ENCODE measurements at regions not wholly inside any gene's neighbourhood (a gene's known extent, or its start where the extent isn't known, plus 50 kb on each side); places are given as distances from the start of the nearest gene placed in this dataset.

DNA sequence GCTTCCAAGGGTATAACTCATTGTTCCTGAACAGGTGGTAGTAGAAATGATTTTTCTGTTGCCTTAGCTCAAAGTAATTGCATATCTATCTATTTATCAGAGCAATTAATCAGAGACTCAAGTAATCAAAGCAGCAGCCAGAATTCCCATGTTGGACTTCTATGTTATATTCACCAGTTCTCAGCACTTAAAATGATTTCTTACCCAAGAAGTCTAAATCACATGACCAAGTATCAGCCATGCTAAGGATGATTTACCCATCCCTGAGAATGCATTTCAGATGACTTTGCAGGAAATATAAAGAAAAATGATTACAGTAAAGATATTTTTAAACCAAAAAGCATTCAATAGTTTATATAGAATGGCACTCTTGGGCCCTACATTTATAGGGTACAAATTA, 352.2 kb downstream of the NUP35 start:
- Histone ChIP-seq H3K9me3 (replicated peaks; ENCODE audit: control insufficient read depth, insufficient read depth, low read depth, low read length) (no peaks in the 10 kb centered on the region), H3K9me1 (ENCODE audit: control insufficient read depth, insufficient read depth, low read length) (no peaks in the 10 kb centered on the region), H3K4me2 (ENCODE audit: insufficient read depth, low read length) (no peak overlapping the region), H3K27me3 (ENCODE audit: control insufficient read depth in 2 of 2, insufficient read depth in 2 of 2, low read length in 2 of 2) (no peaks in the 10 kb centered on the region), H3K79me2 (ENCODE audit: control insufficient read depth, insufficient read depth, low read length) (no peaks in the 10 kb centered on the region), H3K9ac (ENCODE audit: insufficient read depth in 1 of 2, low read depth in 2 of 2, low read length in 2 of 2) (no peak overlapping the region), H3K4me1 (replicated peaks in 1 of 2; ENCODE audit: control insufficient read depth in 2 of 2, insufficient read depth in 2 of 2, low read length in 2 of 2) (no peaks in the 10 kb centered on the region), H4K20me1 (replicated peaks; ENCODE audit: control insufficient read depth, insufficient read depth, low read length) (no peaks in the 10 kb centered on the region), H3K27ac (ENCODE audit: extremely low read depth, low read depth, low read length) (no peak overlapping the region), H3K36me3 (ENCODE audit: control insufficient read depth, insufficient read depth, low read length) (no peaks in the 10 kb centered on the region), H3K4me3 (no peak overlapping the region), H2AFZ (ENCODE audit: low read depth, low read length) (no peak overlapping the region)
- TF ChIP-seq ARID1B (IDR thresholded peaks at IDR 0.05): no peak
- TF ChIP-seq, protein P1, sequence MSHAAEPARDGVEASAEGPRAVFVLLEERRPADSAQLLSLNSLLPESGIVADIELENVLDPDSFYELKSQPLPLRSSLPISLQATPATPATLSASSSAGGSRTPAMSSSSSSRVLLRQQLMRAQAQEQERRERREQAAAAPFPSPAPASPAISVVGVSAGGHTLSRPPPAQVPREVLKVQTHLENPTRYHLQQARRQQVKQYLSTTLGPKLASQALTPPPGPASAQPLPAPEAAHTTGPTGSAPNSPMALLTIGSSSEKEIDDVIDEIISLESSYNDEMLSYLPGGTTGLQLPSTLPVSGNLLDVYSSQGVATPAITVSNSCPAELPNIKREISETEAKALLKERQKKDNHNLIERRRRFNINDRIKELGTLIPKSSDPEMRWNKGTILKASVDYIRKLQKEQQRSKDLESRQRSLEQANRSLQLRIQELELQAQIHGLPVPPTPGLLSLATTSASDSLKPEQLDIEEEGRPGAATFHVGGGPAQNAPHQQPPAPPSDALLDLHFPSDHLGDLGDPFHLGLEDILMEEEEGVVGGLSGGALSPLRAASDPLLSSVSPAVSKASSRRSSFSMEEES (CRISPR knock-in tag; IDR thresholded peaks at IDR 0.05): peak; percentile 60
- ATAC-seq (no peak), FAIRE-seq (no peak), DNase-seq (ENCODE audit: extremely low read depth in 1 of 4, low spot score in 3 of 4) (no peak)
- CTCF ChIA-PET (ENCODE audit: low intra/inter-chr PET ratio): no interaction called here
- in situ Hi-C loops (cut with MboI): no loop called here
- intact Hi-C loops (cut with micrococcal nuclease): no loop called here
- BruUV-seq (replicated peaks): no TSS peak
- POLR2A ChIA-PET: no interaction called here

DNA sequence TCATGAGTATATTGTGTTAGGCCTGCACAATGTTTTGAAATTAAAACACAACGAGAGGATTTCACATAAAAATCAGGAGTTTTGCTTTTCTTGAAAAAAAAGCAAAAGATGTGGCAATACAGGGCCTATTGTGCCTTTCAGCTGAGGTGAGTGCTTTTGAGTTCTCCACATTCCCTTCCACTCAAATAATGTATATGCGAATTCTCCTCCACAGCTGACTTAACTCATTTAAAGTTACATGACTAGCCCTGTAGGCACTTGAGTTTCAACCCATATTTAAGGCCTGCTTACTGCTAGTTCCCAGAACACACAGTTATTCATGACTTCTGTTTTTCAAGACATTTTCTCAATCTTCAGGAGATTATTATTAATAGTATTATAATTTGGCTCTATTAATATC, 353.1 kb downstream of the NUP35 start:
- ChIA-PET CTCF (ENCODE audit: low intra/inter-chr PET ratio) (no interaction called here), POLR2A (no interaction called here)
- Histone ChIP-seq H3K9ac (ENCODE audit: insufficient read depth in 1 of 2, low read depth in 2 of 2, low read length in 2 of 2) (no peak overlapping the region), H3K27me3 (ENCODE audit: control insufficient read depth in 2 of 2, insufficient read depth in 2 of 2, low read length in 2 of 2) (no peaks in the 10 kb centered on the region), H3K9me3 (replicated peaks; ENCODE audit: control insufficient read depth, insufficient read depth, low read depth, low read length) (no peaks in the 10 kb centered on the region), H3K79me2 (ENCODE audit: control insufficient read depth, insufficient read depth, low read length) (no peaks in the 10 kb centered on the region), H3K4me1 (replicated peaks in 1 of 2; ENCODE audit: control insufficient read depth in 2 of 2, insufficient read depth in 2 of 2, low read length in 2 of 2) (no peaks in the 10 kb centered on the region), H3K9me1 (ENCODE audit: control insufficient read depth, insufficient read depth, low read length) (no peaks in the 10 kb centered on the region), H3K4me3 (no peak overlapping the region), H3K27ac (ENCODE audit: extremely low read depth, low read depth, low read length) (no peak overlapping the region), H2AFZ (ENCODE audit: low read depth, low read length) (no peak overlapping the region), H4K20me1 (replicated peaks; ENCODE audit: control insufficient read depth, insufficient read depth, low read length) (no peaks in the 10 kb centered on the region), H3K4me2 (ENCODE audit: insufficient read depth, low read length) (no peak overlapping the region), H3K36me3 (ENCODE audit: control insufficient read depth, insufficient read depth, low read length) (no peaks in the 10 kb centered on the region)
- ATAC-seq (no peak), FAIRE-seq (no peak), DNase-seq (ENCODE audit: extremely low read depth in 1 of 4, low spot score in 3 of 4) (no peak)
- no TSS peak for BruUV-seq (replicated peaks)
- 0% methylated on average over 2 of the region's 2 CpGs for WGBS (ENCODE audit: insufficient coverage, low coverage, missing lambda C conversion rate)
- in situ Hi-C loops (cut with MboI) (no loop called here), intact Hi-C loops (cut with micrococcal nuclease) (no loop called here)
- TF ChIP-seq, protein P2, sequence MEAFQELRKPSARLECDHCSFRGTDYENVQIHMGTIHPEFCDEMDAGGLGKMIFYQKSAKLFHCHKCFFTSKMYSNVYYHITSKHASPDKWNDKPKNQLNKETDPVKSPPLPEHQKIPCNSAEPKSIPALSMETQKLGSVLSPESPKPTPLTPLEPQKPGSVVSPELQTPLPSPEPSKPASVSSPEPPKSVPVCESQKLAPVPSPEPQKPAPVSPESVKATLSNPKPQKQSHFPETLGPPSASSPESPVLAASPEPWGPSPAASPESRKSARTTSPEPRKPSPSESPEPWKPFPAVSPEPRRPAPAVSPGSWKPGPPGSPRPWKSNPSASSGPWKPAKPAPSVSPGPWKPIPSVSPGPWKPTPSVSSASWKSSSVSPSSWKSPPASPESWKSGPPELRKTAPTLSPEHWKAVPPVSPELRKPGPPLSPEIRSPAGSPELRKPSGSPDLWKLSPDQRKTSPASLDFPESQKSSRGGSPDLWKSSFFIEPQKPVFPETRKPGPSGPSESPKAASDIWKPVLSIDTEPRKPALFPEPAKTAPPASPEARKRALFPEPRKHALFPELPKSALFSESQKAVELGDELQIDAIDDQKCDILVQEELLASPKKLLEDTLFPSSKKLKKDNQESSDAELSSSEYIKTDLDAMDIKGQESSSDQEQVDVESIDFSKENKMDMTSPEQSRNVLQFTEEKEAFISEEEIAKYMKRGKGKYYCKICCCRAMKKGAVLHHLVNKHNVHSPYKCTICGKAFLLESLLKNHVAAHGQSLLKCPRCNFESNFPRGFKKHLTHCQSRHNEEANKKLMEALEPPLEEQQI (IDR thresholded peaks at IDR 0.05): no peak
- TF ChIP-seq KLF16 (IDR thresholded peaks at IDR 0.05) (no peak), SMARCA5 (IDR thresholded peaks at IDR 0.05) (no peak), ZNF561 (CRISPR knock-in tag; conservative IDR thresholded peaks at IDR 0.05) (no peak), ZFP36 (IDR thresholded peaks at IDR 0.05; ENCODE audit: low read depth, low read length, partially characterized antibody) (no peak), LARP7 (IDR thresholded peaks at IDR 0.05) (no peak), TBL1XR1 (IDR thresholded peaks at IDR 0.05; ENCODE audit: low read length in 2 of 2) (no peak)
- TF ChIP-seq, protein P3, sequence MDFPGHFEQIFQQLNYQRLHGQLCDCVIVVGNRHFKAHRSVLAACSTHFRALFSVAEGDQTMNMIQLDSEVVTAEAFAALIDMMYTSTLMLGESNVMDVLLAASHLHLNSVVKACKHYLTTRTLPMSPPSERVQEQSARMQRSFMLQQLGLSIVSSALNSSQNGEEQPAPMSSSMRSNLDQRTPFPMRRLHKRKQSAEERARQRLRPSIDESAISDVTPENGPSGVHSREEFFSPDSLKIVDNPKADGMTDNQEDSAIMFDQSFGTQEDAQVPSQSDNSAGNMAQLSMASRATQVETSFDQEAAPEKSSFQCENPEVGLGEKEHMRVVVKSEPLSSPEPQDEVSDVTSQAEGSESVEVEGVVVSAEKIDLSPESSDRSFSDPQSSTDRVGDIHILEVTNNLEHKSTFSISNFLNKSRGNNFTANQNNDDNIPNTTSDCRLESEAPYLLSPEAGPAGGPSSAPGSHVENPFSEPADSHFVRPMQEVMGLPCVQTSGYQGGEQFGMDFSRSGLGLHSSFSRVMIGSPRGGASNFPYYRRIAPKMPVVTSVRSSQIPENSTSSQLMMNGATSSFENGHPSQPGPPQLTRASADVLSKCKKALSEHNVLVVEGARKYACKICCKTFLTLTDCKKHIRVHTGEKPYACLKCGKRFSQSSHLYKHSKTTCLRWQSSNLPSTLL (IDR thresholded peaks at IDR 0.05): no peak
- TF ChIP-seq, protein P4, sequence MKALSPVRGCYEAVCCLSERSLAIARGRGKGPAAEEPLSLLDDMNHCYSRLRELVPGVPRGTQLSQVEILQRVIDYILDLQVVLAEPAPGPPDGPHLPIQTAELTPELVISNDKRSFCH (CRISPR knock-in tag; IDR thresholded peaks at IDR 0.05): no peak
- TF ChIP-seq, protein P4 (tag; IDR thresholded peaks at IDR 0.05): no peak
